GM19324 (cell line): ENCODE measurements at regions not wholly inside any gene's neighbourhood (a gene's known extent, or its start where the extent isn't known, plus 50 kb on each side); places are given as distances from the start of the nearest gene placed in this dataset.

ENCODE experiments used
- ATAC-seq: cut with Tn5 transposase; IDR thresholded peaks from one replicate; pipeline ENCODE4 v1.9.1; 2021; ENCODE audit warnings: mild to moderate bottlenecking, moderate library complexity; ENCODE audit not compliant: unreplicated experiment, low FRiP score

DNA sequence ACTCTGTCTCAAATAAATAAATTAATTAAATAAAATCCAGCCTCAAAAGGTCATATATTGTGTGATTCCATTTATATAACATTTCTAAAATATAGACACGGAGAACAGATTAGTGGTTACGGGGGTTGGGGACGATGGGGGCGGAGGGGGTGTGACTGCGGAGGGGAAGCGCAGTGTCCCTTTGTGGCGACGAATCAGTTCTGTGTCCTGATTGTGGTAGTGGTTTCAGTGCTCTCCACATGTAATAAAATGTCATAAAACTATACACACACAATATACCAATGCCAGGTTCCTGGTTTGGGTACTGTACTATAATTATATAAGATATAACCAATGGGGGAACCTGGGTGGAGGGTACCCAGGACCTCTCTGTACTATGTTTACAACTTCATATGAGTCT lies 186.4 kb downstream of the ANAPC1 start:
- no peak for ATAC-seq

DNA sequence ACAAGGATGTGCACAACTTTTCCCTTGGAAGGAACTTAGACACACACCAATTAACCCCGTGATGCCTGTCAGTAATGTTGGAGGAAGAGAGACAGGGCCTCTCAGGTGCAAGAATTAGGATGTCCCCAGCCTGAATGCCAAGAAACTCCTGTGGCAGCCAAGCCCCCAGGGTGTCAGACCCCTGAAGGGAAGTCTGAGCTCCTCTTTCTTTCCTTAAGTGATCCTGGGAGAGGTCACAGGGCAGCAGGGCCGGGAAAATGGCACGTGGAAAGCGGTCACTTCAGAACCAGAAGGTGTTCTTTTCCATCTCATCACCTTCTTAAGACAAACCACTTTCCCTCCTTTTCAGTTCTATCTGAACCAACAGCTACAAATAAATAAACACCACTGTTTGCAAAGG lies 185.9 kb downstream of the ANAPC1 start:
- ATAC-seq = no peak

DNA sequence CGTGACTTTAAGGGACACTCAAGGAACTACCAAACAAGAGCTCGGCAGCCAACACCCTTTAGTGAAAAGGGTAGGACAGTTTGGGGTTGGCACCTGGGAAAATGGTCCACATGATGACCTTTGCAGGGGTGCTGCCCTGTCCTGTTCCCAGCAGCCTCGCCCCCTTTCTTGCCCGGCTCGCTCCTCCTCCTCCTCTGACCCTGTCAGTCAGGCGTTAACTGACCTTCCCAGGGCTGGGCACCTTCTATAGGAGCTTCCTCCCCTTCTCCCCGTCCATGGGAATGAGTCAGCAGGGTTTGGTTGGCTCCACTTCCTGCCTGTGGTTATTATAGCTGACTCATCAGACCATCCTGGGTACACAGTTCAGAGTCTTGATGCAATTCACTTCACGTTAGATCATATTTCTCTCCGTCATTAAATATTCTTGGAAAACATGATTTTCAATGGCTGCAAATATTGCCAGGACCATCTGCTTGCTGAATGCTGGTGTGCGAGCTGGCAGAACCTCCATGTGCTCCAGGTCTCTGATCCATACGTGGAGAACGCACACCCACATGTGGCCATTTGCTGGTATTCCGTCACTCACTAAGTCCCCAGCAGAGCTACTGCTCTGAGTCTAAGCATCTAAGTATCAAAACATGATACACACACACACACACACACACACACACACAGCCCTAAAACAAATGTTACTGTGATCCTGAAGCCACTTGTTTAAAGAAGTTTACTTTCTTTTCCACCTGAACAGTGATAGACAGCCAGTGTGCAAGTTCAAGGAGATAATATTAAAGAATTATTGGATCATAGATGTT lies 185.0 kb downstream of the ANAPC1 start:
- ATAC-seq = no peak

GRCh38 chr2:111701266-111701665 lies 182.7 kb downstream of the ANAPC1 start:
- no peak for ATAC-seq

GRCh38 chr2:111701798-111702118 lies 182.2 kb downstream of the ANAPC1 start:
- no peak for ATAC-seq

DNA sequence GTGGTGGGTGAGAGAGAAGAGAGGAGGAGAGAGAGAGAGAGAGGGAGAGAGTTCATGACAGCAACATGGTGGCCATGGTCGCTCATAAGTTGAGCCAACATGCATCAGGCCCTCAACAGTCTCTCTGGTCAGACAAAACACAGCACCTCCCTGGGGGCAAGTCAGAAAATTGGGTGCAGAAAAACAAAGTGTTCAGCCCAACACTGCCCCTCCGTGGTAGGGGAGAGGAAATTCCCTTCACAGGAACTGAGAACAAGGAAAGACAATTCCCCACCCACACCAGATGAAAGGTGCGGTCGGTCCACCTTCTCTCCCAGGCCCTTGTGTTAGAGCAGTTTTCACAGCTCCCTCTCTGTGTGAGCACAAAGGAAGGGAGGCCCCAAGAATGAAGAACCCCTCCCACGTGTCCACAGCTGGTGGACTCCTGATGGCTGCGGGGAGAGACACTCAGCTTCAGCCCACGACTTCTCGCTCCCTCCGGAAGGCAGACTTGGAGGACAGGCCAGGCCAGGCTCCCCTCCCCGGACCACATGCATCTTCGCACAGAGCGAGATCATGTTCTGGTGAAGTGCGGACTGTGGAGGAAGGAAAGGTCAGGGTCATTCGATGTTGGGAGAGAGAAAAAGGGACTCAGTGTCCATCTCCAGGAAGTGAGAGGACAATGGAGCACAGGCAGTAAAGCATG lies 181.7 kb downstream of the ANAPC1 start:
- no peak for ATAC-seq

- ATAC-seq = no peak
These were observed 181.2 kb downstream of the ANAPC1 start for GRCh38 chr2:111702804-111703196.

GRCh38 chr2:111703759-111704158 lies 180.2 kb downstream of the ANAPC1 start:
- no peak for ATAC-seq

- no peak for ATAC-seq
These were observed 179.7 kb downstream of the ANAPC1 start for GRCh38 chr2:111704246-111704645.

- no peak for ATAC-seq
These were observed 178.8 kb downstream of the ANAPC1 start for GRCh38 chr2:111705239-111705638.

GRCh38 chr2:111705711-111706336 lies 178.2 kb downstream of the ANAPC1 start:
- ATAC-seq = peak; percentile 81

DNA sequence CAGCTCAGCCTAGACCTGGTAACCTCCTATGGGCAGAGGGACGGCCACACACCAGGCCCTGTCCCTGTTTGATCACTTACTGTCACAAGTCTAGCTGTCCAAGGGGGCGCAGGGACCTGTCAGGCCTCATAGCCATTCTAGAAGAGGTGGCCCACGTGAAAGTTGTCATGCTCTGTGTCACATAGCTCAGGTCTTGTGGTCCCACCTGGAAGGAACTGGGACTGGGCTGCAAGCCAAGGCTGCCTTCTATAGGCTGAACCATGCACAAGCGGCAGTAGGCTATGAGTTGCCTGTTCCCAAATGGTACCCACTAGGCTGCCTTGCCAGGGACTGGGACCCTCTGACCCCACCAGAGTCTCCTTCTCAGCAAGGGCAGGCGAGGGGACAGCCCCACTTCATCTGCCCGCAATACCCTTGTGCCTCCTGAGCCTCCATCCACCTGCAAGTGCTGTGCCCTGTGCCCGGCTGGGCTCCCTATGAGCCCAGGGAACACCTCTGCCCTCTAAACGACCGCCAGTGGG lies 177.5 kb downstream of the ANAPC1 start:
- ATAC-seq = no peak

DNA sequence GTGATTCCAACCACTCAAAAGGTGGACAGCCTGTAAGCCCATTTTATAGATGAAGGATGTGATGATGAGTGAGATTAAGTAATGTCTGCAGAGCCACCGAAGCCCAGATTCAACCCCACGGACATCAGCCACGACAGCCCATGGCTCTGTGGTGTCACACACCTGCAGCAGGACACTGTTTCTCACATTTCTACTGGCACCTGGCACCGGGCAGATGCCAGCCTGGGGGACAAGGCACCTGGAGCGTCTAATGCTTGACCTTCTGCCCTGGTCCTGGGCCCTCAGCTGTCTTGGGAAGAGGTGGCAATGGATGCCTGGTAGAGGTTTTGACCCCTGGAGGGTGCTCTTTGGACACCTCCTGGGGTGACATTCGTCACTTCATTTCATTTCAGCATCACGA lies 176.3 kb downstream of the ANAPC1 start:
- no peak for ATAC-seq

DNA sequence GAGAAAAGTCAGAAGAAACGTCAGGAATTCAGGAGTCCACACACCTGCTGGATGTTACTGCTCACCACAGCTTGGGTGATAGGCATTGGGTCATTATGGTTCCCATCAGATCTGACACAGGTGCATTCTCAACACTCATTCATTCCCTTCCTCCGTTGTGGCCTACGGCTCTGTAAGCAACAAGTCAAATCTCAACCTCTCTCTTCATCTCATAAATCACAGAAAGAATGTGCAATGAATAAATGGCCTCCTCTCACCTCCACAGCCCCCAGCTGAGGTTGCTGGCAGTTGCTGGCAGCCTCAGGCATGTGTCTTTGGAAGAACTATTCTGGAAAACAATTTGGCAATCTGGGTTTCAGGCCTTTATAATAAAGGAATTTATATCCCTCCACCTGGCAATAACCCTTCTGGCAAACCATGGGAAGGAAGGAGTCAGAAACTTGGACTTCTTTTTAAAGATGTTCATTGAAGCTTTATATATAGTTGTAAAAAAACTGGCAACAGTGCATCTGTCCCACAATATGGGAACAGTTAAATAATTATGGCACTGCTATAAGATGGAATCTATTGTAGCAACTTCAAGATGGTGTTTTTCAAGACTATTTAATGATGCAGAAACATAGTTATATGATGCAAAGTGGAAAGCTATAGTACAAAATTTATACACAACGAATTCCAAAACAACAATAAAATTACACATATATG lies 175.4 kb downstream of the ANAPC1 start:
- ATAC-seq = no peak

- no peak for ATAC-seq
These were observed 174.7 kb downstream of the ANAPC1 start for GRCh38 chr2:111709321-111709720.

- no peak for ATAC-seq
These were observed 173.9 kb downstream of the ANAPC1 start for GRCh38 chr2:111710085-111710484.

GRCh38 chr2:111710613-111711012 lies 173.4 kb downstream of the ANAPC1 start:
- no peak for ATAC-seq

DNA sequence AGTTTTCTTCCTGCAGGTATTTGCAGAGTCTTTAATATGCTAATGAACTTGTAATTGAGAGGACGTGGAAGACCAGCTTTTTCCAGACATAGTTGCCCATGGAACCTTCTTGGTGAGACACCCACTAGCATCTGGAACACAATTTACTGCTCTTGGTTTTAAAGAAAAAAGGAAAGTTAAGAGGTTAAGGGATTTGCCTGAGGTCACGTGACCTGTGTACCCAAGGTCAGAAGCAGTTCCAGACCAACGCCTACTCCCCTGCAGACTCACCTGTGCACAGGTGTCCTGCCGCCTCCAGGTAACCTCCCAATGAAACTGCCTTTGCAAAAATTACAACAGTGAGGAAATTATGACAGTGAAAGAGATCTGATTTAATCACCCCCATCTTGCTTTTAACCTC lies 172.7 kb downstream of the ANAPC1 start:
- no peak for ATAC-seq

DNA sequence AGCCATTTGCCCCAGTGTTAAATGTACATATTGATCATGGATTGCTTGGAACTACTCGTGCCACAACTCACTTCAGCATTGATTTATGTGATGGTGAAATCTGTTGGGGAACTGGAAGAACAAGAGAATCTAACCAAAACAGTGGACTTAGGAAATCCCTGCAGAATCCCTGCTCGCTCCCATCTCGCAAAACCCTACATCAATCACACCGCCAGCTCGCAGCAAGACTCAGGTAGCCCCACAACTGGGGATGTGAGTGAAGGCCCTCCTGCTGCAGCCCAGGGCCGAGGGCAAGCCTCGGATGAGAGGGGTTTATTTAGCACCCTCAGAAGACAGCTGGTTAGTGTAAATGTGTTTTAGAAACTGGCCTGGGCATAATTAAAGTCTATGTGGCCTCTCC lies 171.6 kb downstream of the ANAPC1 start:
- ATAC-seq = no peak

DNA sequence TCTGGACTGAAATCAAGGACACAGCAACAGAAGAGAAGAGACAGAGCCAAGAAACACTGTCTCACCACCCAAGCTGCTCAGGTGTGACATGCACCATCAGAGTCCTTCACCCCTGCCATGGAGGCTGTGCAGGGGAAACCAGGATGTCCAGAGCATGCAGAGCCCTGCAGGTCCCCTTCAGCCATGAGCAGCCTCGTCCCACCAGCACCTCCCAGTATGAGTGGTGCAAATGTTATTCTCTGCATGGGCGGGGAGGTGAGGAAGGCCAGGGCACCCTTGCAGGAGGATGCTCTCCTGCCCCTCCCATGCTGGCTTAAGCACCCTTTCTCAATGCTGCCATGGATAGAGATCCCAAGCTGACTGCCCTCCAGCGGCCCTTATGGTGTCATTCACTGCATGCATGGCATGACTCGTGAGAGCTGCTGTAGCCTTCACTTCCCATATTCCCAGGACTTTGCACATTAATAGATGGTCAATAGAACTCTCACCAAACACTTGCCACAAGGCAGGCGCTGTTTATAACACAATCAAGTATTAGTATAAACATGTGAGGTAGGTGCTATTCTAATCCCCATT lies 171.0 kb downstream of the ANAPC1 start:
- no peak for ATAC-seq
